ENCODE measurements at regions not wholly inside any gene's neighbourhood (a gene's known extent, or its start where the extent isn't known, plus 50 kb on each side); places are given as distances from the start of the nearest gene placed in this dataset.
A peak's percentile ranks its signal among the peaks of the same experiment; 100 is the strongest.

- Histone ChIP-seq H3K4me1 (ENCODE audit: control insufficient read depth, insufficient read depth, low read length) (no peaks in the 10 kb centered on the region), H3K36me3 (ENCODE audit: control insufficient read depth, insufficient read depth, low read length) (no peaks in the 10 kb centered on the region), H3K27me3 (ENCODE audit: control insufficient read depth, insufficient read depth, low read length) (no peaks in the 10 kb centered on the region), H3K4me3 (ENCODE audit: low read depth, low read length) (no peak overlapping the region), H3K9ac (ENCODE audit: low read depth, low read length) (no peak overlapping the region), H3K9me3 (ENCODE audit: control insufficient read depth, insufficient read depth, low read length) (no peaks in the 10 kb centered on the region)
These were observed 98.7 kb upstream of the IQSEC1 start for GRCh38 chr3:13171704-13172643.

GRCh38 chr3:13170317-13170716 lies 97.1 kb upstream of the IQSEC1 start:
- no peaks in the 10 kb centered on the region for H3K27me3 ChIP-seq (ENCODE audit: control insufficient read depth, insufficient read depth, low read length)
- no peaks in the 10 kb centered on the region for H3K9me3 ChIP-seq (ENCODE audit: control insufficient read depth, insufficient read depth, low read length)
- H3K36me3 ChIP-seq (ENCODE audit: control insufficient read depth, insufficient read depth, low read length) = no peaks in the 10 kb centered on the region
- H3K9ac ChIP-seq (ENCODE audit: low read depth, low read length) = no peak overlapping the region
- H3K4me1 ChIP-seq (ENCODE audit: control insufficient read depth, insufficient read depth, low read length) = no peaks in the 10 kb centered on the region
- H3K4me3 ChIP-seq (ENCODE audit: low read depth, low read length) = no peak overlapping the region

GRCh38 chr3:13168391-13168790 lies 95.2 kb upstream of the IQSEC1 start:
- H3K4me1 ChIP-seq (ENCODE audit: control insufficient read depth, insufficient read depth, low read length) = no peaks in the 10 kb centered on the region
- H3K36me3 ChIP-seq (ENCODE audit: control insufficient read depth, insufficient read depth, low read length) = no peaks in the 10 kb centered on the region
- H3K9me3 ChIP-seq (ENCODE audit: control insufficient read depth, insufficient read depth, low read length) = no peaks in the 10 kb centered on the region
- no peak overlapping the region for H3K9ac ChIP-seq (ENCODE audit: low read depth, low read length)
- no peaks in the 10 kb centered on the region for H3K27me3 ChIP-seq (ENCODE audit: control insufficient read depth, insufficient read depth, low read length)
- H3K4me3 ChIP-seq (ENCODE audit: low read depth, low read length) = no peak overlapping the region

GRCh38 chr3:13167829-13168228 lies 94.6 kb upstream of the IQSEC1 start:
- Histone ChIP-seq H3K9ac (ENCODE audit: low read depth, low read length) (no peak overlapping the region), H3K27me3 (ENCODE audit: control insufficient read depth, insufficient read depth, low read length) (no peaks in the 10 kb centered on the region), H3K4me1 (ENCODE audit: control insufficient read depth, insufficient read depth, low read length) (no peaks in the 10 kb centered on the region), H3K36me3 (ENCODE audit: control insufficient read depth, insufficient read depth, low read length) (no peaks in the 10 kb centered on the region), H3K4me3 (ENCODE audit: low read depth, low read length) (no peak overlapping the region), H3K9me3 (ENCODE audit: control insufficient read depth, insufficient read depth, low read length) (no peaks in the 10 kb centered on the region)

- Histone ChIP-seq H3K9me3 (ENCODE audit: control insufficient read depth, insufficient read depth, low read length) (no peaks in the 10 kb centered on the region), H3K36me3 (ENCODE audit: control insufficient read depth, insufficient read depth, low read length) (no peaks in the 10 kb centered on the region), H3K9ac (ENCODE audit: low read depth, low read length) (no peak overlapping the region), H3K4me1 (ENCODE audit: control insufficient read depth, insufficient read depth, low read length) (no peaks in the 10 kb centered on the region), H3K27me3 (ENCODE audit: control insufficient read depth, insufficient read depth, low read length) (no peaks in the 10 kb centered on the region), H3K4me3 (ENCODE audit: low read depth, low read length) (no peak overlapping the region)
These were observed 94.0 kb upstream of the IQSEC1 start for GRCh38 chr3:13167064-13167743.

GRCh38 chr3:13166243-13167063 lies 93.2 kb upstream of the IQSEC1 start:
- H3K4me3 ChIP-seq (ENCODE audit: low read depth, low read length) = no peak overlapping the region
- no peaks in the 10 kb centered on the region for H3K9me3 ChIP-seq (ENCODE audit: control insufficient read depth, insufficient read depth, low read length)
- no peaks in the 10 kb centered on the region for H3K27me3 ChIP-seq (ENCODE audit: control insufficient read depth, insufficient read depth, low read length)
- no peak overlapping the region for H3K9ac ChIP-seq (ENCODE audit: low read depth, low read length)
- H3K4me1 ChIP-seq (ENCODE audit: control insufficient read depth, insufficient read depth, low read length) = no peaks in the 10 kb centered on the region
- no peaks in the 10 kb centered on the region for H3K36me3 ChIP-seq (ENCODE audit: control insufficient read depth, insufficient read depth, low read length)

GRCh38 chr3:13165576-13165975 lies 92.3 kb upstream of the IQSEC1 start:
- no peaks in the 10 kb centered on the region for H3K9me3 ChIP-seq (ENCODE audit: control insufficient read depth, insufficient read depth, low read length)
- H3K27me3 ChIP-seq (ENCODE audit: control insufficient read depth, insufficient read depth, low read length) = no peaks in the 10 kb centered on the region
- no peak overlapping the region for H3K9ac ChIP-seq (ENCODE audit: low read depth, low read length)
- peaks cover 3% of the 10 kb centered on the region for H3K4me1 ChIP-seq (ENCODE audit: control insufficient read depth, insufficient read depth, low read length)
- H3K4me3 ChIP-seq (ENCODE audit: low read depth, low read length) = no peak overlapping the region
- no peaks in the 10 kb centered on the region for H3K36me3 ChIP-seq (ENCODE audit: control insufficient read depth, insufficient read depth, low read length)

- Histone ChIP-seq H3K36me3 (ENCODE audit: control insufficient read depth, insufficient read depth, low read length) (no peaks in the 10 kb centered on the region), H3K27me3 (ENCODE audit: control insufficient read depth, insufficient read depth, low read length) (no peaks in the 10 kb centered on the region), H3K9me3 (ENCODE audit: control insufficient read depth, insufficient read depth, low read length) (no peaks in the 10 kb centered on the region), H3K4me3 (ENCODE audit: low read depth, low read length) (no peak overlapping the region), H3K9ac (ENCODE audit: low read depth, low read length) (no peak overlapping the region), H3K4me1 (ENCODE audit: control insufficient read depth, insufficient read depth, low read length) (peaks cover 4% of the 10 kb centered on the region)
These were observed 91.8 kb upstream of the IQSEC1 start for GRCh38 chr3:13164893-13165492.

- H3K27me3 ChIP-seq (ENCODE audit: control insufficient read depth, insufficient read depth, low read length) = no peaks in the 10 kb centered on the region
- H3K4me1 ChIP-seq (ENCODE audit: control insufficient read depth, insufficient read depth, low read length) = peaks cover 4% of the 10 kb centered on the region
- H3K4me3 ChIP-seq (ENCODE audit: low read depth, low read length) = no peak overlapping the region
- no peak overlapping the region for H3K9ac ChIP-seq (ENCODE audit: low read depth, low read length)
- H3K36me3 ChIP-seq (ENCODE audit: control insufficient read depth, insufficient read depth, low read length) = no peaks in the 10 kb centered on the region
- no peaks in the 10 kb centered on the region for H3K9me3 ChIP-seq (ENCODE audit: control insufficient read depth, insufficient read depth, low read length)
These were observed 90.7 kb upstream of the IQSEC1 start for GRCh38 chr3:13163848-13164382.

GRCh38 chr3:13162549-13163320 lies 89.5 kb upstream of the IQSEC1 start:
- peaks cover 4% of the 10 kb centered on the region for H3K4me1 ChIP-seq (ENCODE audit: control insufficient read depth, insufficient read depth, low read length)
- no peak overlapping the region for H3K4me3 ChIP-seq (ENCODE audit: low read depth, low read length)
- no peaks in the 10 kb centered on the region for H3K9me3 ChIP-seq (ENCODE audit: control insufficient read depth, insufficient read depth, low read length)
- no peaks in the 10 kb centered on the region for H3K36me3 ChIP-seq (ENCODE audit: control insufficient read depth, insufficient read depth, low read length)
- H3K27me3 ChIP-seq (ENCODE audit: control insufficient read depth, insufficient read depth, low read length) = no peaks in the 10 kb centered on the region
- H3K9ac ChIP-seq (ENCODE audit: low read depth, low read length) = peak overlapping the region; percentile 12
